ENCODE measurements at regions not wholly inside any gene's neighbourhood (a gene's known extent, or its start where the extent isn't known, plus 50 kb on each side); places are given as distances from the start of the nearest gene placed in this dataset.

GRCh38 chr12:53803194-53803593 lies 51.4 kb upstream of the CISTR start:
- in situ Hi-C loops (cut with MboI; ENCODE audit: low pct_unique_long_range_greater_than_20kb, low sequenced_read_pairs), result no loop called here
- DNase-seq, result no peak

- in situ Hi-C loops (cut with MboI; ENCODE audit: low pct_unique_long_range_greater_than_20kb, low sequenced_read_pairs), result no loop called here
- DNase-seq, result peak; percentile 6
Measured at GRCh38 chr12:53803703-53804102, 51.9 kb upstream of the CISTR start.

- in situ Hi-C loops (cut with MboI; ENCODE audit: low pct_unique_long_range_greater_than_20kb, low sequenced_read_pairs), result no loop called here
- DNase-seq, result no peak
Measured at GRCh38 chr12:53804429-53804828, 52.6 kb upstream of the CISTR start.

- in situ Hi-C loops (cut with MboI; ENCODE audit: low pct_unique_long_range_greater_than_20kb, low sequenced_read_pairs), result no loop called here
- no peak for DNase-seq
Measured at GRCh38 chr12:53805067-53805466, 53.3 kb upstream of the CISTR start.

DNA sequence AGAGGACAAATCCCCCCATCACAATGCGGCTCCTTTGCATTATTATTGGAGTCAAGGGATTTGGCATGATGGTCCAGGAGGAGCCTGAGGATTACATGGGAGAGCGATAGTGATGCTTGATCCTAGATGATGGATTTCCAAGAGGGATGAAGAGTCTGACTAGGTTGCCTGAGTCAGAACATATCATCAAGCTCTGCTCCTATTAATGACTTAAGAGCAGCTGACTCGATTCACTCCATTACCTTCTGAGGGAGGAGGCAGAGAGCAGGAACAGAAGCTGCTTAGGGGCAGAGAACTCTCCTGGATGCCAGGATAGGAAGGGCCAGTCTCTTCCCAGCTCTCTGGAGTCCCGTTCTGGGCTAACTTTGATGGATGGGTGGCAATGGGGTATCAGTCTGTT lies 54.0 kb upstream of the CISTR start:
- no peak for DNase-seq
- in situ Hi-C loops (cut with MboI; ENCODE audit: low pct_unique_long_range_greater_than_20kb, low sequenced_read_pairs), result no loop called here

DNA sequence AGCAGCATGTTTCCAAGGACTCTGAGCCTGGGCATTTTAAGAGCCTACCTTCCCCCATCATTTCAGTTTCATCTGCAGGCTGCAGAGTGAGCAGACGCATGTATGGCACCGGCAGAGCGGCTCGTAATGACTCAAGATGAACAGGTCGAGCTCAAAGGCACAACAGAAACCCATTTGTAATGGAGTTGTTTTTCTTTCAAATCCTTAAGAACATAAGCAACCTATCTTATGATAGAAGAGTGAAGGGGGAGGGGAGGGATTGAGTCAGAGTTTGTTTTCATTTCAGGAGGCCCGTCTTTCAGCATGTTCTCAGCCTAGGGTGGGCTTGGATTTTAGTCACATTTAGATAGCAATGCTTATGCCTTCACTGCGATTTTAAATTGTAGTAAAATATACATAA lies 54.9 kb upstream of the CISTR start:
- DNase-seq, result no peak
- in situ Hi-C loops (cut with MboI; ENCODE audit: low pct_unique_long_range_greater_than_20kb, low sequenced_read_pairs), result no loop called here

GRCh38 chr12:53807322-53807860 lies 55.6 kb upstream of the CISTR start:
- DNase-seq, result no peak
- in situ Hi-C loops (cut with MboI; ENCODE audit: low pct_unique_long_range_greater_than_20kb, low sequenced_read_pairs), result no loop called here

GRCh38 chr12:53808023-53808705 lies 56.4 kb upstream of the CISTR start:
- no peak for DNase-seq
- in situ Hi-C loops (cut with MboI; ENCODE audit: low pct_unique_long_range_greater_than_20kb, low sequenced_read_pairs), result no loop called here

- DNase-seq, result no peak
- in situ Hi-C loops (cut with MboI; ENCODE audit: low pct_unique_long_range_greater_than_20kb, low sequenced_read_pairs), result no loop called here
Measured at GRCh38 chr12:53809005-53809404, 57.2 kb upstream of the CISTR start.

DNA sequence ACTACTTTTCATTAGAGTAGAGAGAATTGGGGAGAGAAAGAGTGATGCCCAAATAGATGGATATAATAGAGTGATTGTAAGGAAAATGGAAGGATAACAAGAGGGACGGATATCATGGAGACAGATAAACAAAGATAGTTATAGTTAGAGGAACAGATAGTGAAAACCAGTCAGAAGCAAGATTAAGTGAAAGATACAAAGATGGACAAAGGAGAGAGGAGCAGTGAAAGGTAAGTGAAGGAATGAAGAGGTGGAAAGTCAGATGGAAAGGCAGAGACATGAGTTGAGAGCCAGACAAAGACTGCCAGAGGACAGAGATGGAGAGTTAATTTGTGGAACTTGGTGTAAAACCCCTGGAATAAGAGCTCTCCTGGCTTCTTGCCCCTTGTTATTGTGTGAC lies 59.2 kb upstream of the CISTR start:
- DNase-seq, result no peak
- in situ Hi-C loops (cut with MboI; ENCODE audit: low pct_unique_long_range_greater_than_20kb, low sequenced_read_pairs), result no loop called here

DNA sequence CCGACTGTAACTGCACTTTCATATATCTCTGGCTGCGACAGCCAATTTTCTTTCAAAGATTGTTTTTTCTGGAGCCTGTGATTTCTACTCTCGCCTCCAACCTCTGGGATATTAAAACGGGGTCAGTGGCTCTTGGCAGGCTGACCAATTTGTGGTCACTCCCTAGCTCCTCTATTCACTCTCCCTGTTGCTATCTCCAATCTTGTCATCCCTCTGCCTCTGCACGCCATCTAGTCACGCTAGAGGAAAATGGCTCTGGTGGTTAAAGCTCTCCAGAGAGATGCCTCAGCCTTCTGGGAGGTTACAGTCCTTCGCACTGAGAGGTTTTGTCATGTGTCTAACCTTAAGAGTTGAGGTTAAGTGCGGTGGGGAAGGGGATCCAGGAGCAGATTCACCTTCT lies 59.8 kb upstream of the CISTR start:
- in situ Hi-C loops (cut with MboI; ENCODE audit: low pct_unique_long_range_greater_than_20kb, low sequenced_read_pairs), result no loop called here
- no peak for DNase-seq

DNA sequence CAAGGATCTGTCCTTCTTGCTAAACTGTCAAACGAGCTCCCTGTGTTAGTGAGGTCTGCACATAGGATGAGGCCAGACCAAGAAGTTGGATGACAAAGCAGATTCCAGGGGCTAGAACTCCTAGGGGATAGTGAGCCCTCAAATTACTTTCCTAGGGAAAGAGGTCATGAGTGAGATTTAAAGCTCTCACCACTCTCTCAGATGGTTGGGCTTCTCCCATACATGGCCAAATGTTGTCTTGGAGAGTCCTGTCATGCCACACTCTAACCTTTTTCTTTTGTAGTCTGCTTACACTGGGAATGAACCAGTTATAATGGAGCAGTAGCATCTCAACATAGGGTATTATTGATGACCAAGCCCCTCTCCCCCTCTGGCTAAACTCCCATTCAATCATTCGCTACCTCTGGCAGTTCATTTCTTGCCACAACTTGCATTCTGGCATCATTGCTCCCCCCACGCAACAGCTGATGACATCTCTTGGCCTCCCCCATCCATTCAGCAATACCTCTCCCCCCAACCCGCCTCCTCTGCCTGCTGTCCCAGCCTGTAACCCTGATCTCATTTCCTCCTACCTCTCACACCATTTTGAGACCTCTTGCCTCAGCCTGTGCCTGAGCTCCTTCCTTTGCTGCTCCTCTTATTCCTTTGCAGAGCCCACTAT lies 64.7 kb upstream of the CISTR start:
- no peak for DNase-seq
- in situ Hi-C loops (cut with MboI; ENCODE audit: low pct_unique_long_range_greater_than_20kb, low sequenced_read_pairs), result no loop called here

- no peak for DNase-seq
- in situ Hi-C loops (cut with MboI; ENCODE audit: low pct_unique_long_range_greater_than_20kb, low sequenced_read_pairs), result no loop called here
Measured at GRCh38 chr12:53817021-53817389, 65.2 kb upstream of the CISTR start.

DNA sequence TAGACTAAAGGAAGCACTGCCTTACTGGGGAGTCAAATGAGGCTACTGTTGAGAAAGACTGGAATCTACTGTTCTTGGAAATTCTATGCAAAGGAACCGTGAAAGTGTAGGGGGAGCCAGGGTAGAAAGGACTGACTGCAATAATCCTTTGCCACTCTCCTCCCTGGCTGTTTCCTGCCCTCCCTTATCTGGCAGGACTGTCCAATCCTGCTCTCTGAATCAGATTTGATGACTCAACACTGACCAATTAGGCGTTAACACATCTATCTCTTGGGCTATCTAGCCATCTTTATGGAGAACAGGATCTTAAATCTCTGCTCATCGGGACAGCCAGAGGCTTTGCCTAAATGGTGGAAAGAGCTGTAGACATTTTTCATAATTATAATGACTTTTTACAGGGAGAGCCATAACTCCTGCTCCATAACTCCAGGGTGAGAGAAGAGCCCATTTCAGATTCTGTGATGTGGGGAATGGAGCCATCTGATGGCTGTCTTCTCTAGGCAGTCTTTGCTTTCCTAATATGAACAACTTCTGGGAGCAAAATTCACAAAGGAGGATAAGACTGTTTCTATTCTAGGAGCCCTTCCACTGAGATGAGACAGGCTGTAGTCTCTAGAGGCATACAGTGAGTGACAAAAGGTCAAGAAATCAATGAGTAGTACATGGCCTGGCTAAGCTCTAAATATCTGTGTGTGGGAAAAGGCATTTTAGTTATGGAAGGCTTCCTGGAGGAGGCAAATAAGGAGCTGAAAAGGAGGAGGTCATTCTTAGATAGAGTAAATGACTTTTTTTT lies 68.9 kb upstream of the CISTR start:
- in situ Hi-C loops (cut with MboI; ENCODE audit: low pct_unique_long_range_greater_than_20kb, low sequenced_read_pairs), result no loop called here
- DNase-seq, result no peak

- in situ Hi-C loops (cut with MboI; ENCODE audit: low pct_unique_long_range_greater_than_20kb, low sequenced_read_pairs), result no loop called here
- no peak for DNase-seq
Measured at GRCh38 chr12:53824001-53824712, 72.4 kb upstream of the CISTR start.

- in situ Hi-C loops (cut with MboI; ENCODE audit: low pct_unique_long_range_greater_than_20kb, low sequenced_read_pairs), result no loop called here
- no peak for DNase-seq
Measured at GRCh38 chr12:53825246-53826081, 73.7 kb upstream of the CISTR start.

GRCh38 chr12:53827306-53827705 lies 75.5 kb upstream of the CISTR start:
- in situ Hi-C loops (cut with MboI; ENCODE audit: low pct_unique_long_range_greater_than_20kb, low sequenced_read_pairs), result no loop called here
- no peak for DNase-seq

- no peak for DNase-seq
- in situ Hi-C loops (cut with MboI; ENCODE audit: low pct_unique_long_range_greater_than_20kb, low sequenced_read_pairs), result no loop called here
Measured at GRCh38 chr12:53828598-53828997, 76.8 kb upstream of the CISTR start.

Data from KBM-7 (cell line).